OCI-M1 (cell line): ENCODE measurements at regions not wholly inside any gene's neighbourhood (a gene's known extent, or its start where the extent isn't known, plus 50 kb on each side); places are given as distances from the start of the nearest gene placed in this dataset.
"Not testable (repeated sequence)": the region's sequence is repeated elsewhere in the genome, so short reads cannot be mapped to it uniquely, and the experiment has no call there.

ENCODE experiments used
- DNase-seq: peaks from one replicate; lab custom pipeline; 2025; lab: John Stamatoyannopoulos, UW

DNA sequence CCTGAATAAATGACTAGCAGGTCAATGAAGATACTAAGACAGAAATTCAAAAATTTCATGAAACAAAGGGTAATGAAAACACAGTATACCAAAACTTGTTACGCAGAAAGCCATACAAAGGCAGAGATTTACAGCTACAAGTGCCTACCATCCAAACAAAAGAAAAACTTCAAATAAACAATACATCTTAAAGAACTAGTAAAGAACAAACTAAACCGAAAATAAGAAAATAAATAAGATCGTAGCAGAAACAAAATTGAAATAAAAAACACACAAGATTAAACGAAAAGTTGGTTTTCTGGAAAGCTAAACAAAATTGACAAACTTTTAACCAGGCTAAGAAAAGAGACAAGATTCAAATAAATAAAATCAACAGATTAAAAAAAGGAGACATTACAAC lies 51.5 kb downstream of the VPREB1 start:
- not testable (repeated sequence) for DNase-seq

- peak; percentile 78 for DNase-seq
These were observed 52.7 kb downstream of the VPREB1 start for GRCh38 chr22:22297159-22297793.

DNA sequence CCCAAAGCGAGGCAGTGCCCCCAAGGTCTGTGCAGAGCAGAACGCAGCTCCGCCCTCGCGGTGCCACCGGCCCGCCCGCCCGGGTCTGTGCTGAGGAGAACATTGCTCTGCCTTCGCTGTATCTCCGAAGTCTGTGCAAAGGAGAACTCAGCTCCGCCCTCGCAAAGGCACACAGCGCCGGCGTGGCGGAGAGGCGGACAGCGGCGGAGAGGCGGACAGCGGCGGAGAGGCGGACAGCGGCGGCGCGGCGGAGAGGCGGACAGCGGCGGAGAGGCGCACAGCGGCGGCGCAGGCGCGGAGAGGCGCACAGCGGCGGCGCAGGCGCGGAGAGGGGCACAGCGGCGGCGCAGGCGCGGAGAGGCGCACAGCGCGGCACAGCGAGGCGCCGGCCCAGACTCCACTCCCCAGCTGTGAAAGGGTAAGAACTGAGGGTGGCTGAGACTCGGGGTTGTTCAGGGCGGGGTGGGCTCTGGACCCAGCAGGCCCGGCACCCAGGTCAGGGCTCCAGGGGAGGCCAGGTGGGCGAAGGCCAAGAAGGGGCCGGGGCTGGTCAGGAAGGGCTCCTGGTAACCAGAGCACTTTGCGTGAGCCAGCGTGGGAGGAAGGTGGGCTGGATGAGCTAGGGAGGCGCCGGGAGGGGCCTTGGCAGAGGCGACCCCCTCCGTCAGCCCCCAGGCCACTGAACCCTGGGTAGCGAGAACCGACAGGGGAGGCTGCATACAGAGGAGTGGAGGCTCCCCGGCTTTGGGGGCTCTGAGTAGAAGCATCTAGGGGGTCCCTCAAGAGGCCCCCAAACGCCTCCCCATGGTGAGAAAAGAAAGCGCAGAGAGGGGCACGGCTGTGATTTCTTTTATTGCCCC lies 53.4 kb downstream of the VPREB1 start:
- DNase-seq, result peak; percentile 90

- DNase-seq, result not testable (repeated sequence)
These were observed 54.0 kb downstream of the VPREB1 start for GRCh38 chr22:22298654-22299009.

DNA sequence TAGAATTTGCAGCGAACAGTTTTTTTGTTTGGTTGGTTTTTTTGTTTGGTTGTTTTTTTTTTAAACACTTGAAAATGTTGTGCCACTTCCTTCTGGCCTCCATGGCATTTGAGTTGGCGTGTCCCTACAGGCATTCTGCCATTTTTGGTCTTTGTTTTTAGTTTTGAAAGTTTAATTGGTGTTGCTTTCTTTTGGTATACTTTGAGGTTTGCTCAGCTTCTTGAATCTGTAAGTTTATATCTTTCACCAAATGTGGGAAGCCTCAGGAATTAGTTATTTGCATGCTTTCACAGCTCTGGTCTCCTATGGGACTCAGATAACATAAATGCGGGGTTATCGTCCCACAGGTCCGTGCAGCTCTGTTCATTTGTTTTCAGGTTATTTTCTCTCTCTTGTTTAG lies 55.9 kb downstream of the VPREB1 start:
- DNase-seq, result not testable (repeated sequence)

DNA sequence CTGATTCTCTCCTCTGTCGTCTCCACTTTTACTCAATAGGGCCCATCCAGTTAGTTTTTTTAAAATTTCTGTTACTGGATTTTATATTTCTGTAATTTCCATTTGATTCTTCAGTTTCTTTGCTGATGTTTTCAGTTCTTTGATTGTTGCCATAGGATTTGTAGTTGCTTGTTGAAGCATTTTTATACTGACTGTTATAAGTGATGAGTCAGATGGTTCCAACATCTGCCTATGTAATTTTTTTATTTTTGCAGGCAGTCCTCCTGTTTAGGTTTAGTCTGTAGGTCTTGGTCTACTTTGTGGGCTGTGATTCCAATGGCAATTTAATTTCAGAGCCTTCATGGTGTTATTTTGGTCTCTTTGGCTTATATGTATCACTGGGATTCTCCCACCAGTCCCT lies 56.4 kb downstream of the VPREB1 start:
- DNase-seq, result not testable (repeated sequence)

GRCh38 chr22:22316589-22316988 lies 72.0 kb downstream of the VPREB1 start:
- no peak for DNase-seq

DNA sequence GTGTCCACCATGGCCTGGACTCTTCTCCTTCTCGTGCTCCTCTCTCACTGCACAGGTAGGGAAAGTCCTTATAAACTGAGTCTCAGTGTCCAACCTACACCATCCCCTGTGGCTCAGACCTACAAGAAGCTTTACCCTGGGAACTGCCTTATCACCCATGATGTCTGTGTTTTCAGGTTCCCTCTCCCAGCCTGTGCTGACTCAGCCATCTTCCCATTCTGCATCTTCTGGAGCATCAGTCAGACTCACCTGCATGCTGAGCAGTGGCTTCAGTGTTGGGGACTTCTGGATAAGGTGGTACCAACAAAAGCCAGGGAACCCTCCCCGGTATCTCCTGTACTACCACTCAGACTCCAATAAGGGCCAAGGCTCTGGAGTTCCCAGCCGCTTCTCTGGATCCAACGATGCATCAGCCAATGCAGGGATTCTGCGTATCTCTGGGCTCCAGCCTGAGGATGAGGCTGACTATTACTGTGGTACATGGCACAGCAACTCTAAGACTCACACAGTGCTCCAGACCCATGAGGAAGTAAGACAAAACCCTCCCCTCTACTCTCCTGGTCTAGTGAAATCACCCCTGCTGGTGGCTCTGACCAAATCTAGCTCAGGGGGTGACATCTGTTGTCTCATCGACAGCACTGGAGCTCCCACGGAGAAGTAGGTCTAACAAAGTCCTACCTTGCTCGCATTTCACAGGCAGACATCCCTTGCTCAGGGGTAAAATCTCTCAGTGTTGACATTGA lies 74.3 kb downstream of the VPREB1 start:
- DNase-seq, result no peak

DNA sequence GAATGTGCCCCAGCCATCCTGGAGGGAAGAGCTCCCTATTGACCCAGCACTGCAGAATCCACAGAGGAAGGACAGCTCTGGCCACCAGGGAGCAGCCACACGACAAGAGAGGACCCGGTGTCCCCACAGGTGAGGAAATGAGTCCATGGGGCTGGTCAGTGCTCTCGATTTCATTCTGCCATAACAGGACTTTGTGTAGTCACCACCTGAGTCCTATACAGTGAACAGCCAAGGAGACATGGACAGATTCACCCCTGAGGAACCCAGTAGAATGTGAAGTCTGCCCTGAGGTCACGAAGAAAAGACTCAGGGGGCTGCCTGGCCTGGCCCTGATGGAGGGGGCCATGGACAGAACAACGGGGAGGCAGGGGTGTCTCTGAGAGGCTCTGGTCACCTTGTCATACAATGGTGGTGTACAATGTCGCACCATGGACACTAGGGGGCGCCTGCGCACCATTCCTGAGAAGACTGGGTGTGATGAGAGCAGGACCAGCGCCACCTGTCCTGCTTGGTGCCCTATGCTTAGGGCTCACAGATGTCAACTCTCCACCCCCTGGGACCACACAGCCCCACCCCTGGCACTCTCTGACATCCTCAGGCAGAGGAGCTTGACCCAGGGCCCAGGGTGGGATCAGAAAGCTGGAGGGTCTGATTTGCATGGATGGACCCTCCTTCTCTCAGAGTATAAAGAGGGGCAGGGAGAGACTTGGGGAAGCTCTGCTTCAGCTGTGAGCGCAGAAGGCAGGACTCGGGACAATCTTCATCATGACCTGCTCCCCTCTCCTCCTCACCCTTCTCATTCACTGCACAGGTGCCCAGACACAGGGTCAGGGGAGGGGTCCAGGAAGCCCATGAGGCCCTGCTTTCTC lies 77.4 kb downstream of the VPREB1 start:
- DNase-seq, result peak; percentile 92

- no peak for DNase-seq
These were observed 78.2 kb downstream of the VPREB1 start for GRCh38 chr22:22322792-22323191.

- no peak for DNase-seq
These were observed 83.1 kb downstream of the VPREB1 start for GRCh38 chr22:22327723-22328122.

- no peak for DNase-seq
These were observed 85.2 kb downstream of the VPREB1 start for GRCh38 chr22:22329792-22330191.

DNA sequence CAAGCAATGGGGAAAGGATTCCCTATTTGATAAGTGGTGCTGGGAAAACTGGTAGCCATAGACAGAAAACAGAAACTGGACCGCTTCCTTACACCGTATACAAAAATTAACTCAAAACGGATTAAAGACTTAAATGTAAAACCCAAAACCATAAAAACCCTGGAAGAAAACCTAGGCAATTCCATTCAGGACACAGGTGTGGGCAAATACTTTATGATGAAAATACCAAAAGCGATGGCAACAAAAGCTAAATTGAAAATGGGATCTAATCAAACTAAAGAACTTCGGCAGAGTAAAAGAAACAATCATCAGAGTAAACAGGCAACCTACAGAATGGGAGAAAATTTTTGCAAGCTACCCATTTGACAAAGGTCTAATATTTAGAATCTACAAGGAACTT lies 91.1 kb downstream of the VPREB1 start:
- not testable (repeated sequence) for DNase-seq

DNA sequence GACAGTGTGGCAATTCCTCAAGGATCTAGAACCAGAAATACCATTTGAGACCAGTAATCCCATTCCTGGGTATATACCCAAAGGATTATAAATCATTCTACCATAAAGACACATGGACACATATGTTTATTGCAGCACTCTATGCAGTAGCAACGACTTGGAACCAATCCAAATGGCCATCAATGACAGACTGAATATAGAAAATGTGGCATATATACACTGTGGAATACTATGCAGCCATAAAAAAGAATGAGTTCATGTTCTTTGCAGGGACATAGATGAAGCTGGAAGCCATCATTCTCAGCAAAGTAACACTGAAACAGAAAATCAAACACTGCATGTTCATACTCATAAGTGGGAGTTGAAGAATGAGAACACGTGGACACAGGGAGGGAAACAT lies 91.7 kb downstream of the VPREB1 start:
- not testable (repeated sequence) for DNase-seq

DNA sequence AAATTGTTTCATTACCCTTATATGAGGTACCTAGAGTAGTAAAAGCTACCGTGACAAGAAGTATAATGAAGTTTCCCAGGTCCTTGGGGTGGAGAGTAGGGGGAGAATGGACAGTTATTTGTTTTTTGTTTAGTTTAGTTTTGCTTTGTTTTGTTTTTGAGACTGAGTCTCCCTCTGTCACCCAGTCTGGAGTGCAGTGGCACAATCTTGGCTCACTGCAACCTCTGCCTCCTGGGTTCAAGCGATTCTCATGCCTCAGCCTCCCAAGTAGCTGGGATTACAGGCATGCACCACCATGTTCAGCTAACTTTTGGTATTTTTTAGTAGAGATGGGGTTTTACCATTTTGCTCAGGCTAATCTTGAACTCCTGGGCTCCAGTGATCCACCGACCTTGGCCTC lies 94.2 kb downstream of the VPREB1 start:
- DNase-seq, result not testable (repeated sequence)

GRCh38 chr22:22341736-22342135 lies 97.2 kb downstream of the VPREB1 start:
- no peak for DNase-seq

DNA sequence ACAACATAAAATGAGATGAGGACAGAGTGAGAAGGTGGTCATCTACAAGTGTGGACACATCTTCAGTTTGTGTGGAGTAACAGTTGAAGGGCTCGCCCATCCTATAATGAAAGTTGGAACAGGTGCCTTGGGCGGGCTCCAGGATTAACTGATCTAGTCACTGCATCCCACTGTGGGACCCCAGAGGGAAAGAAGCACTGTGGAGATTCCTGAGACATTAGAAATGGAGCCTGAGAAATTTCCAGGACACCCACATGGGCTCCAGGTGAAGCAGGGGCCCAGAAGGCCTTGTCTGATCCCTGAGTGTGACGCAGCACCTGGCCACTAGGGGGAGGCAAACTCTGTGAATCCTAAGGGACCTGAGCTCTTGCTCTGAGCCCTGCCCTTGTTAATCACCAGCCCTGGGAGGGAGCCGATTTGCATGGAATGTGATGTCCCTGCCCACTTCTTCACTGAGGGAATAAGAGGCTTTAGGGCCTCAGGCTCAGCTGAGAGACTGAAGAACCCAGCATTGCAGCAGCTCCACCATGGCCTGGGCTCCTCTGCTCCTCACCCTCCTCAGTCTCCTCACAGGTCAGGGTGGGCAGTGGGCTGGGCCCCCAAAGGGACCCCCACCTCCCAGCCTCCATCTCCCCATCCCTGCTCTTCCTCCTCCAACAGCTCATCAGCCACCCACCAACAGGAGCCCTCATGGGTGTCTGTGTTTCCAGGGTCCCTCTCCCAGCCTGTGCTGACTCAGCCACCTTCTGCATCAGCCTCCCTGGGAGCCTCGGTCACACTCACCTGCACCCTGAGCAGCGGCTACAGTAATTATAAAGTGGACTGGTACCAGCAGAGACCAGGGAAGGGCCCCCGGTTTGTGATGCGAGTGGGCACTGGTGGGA lies 98.4 kb downstream of the VPREB1 start:
- DNase-seq, result peak; percentile 71

GRCh38 chr22:22343581-22344296 lies 99.2 kb downstream of the VPREB1 start:
- DNase-seq, result no peak

GRCh38 chr22:22344430-22344829 lies 99.8 kb downstream of the VPREB1 start:
- DNase-seq, result no peak

DNA sequence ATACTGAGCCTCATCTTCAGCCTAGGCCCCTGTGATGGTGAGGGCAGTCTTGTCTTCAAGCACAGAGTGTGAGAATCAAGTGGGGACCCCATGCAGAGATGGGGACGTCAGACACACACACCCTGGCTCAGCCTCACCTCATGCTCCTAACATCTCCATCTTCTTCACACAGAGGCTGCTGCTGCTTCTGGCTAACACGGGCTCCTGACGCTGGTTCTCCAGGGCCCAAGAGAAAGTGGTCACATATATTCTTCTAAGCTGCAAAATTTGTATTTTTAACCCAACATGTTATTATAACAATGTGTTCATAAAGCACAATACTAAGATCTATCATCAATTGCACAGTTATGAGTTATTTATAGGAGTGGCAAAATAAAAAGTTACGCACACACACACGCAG lies 101.2 kb downstream of the VPREB1 start:
- no peak for DNase-seq
